Ovary (tissue), 3 donors: ENCODE measurements at regions not wholly inside any gene's neighbourhood (a gene's known extent, or its start where the extent isn't known, plus 50 kb on each side); places are given as distances from the start of the nearest gene placed in this dataset.

ENCODE experiments used
- POLR2A ChIP-seq: fragments of 450-650 bp; IDR thresholded peaks from one replicate; pipeline ENCODE4 v1.6.1; 2017; ENCODE audit warnings: antibody characterized with exemption, mild to moderate bottlenecking, moderate library complexity
- TF ChIP-seq, protein P1 (sequence below), 3 donors: fragments of 450-650 bp in 2 of 3; fragments of 200-600 bp in 1 of 3; IDR thresholded peaks; one replicate each; pipeline versions ENCODE4 v1.5.1 to v1.8.0; 2016 to 2022; ENCODE audit warnings: antibody characterized with exemption in 3 of 3, mild to moderate bottlenecking in 1 of 3
- donor health status: DM: no; HTN: no; CAD: no.

DNA sequence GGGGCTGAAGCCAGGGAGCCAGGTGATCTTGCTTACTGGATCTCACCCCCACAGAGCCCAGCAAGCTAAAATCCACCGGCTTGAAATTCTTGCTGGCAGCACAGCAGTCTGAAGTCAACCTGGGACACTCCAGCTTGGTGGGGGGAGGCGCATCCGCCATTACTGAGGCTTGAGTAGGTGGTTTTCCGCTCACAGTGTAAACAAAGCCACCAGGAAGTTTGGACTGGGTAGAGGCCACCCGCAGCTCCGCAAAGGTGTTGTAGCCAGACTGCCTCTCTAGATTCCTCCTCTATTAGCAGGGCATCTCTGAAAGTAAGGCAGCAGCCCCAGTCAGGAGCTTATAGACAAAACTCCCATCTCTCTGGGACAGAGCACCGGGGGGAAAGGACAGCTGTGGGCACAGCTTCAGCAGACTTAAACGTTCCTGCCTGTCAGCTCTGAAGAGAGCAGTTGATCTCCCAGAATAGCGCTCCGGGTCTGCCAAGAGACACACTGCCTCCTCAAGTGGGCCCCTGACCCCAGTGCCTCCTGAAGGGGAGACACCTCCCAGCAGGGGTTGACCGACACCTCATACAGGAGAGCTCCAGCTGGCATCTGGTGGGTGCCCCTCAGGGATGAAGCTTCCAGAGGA, 206.3 kb upstream of the KHDRBS2 start:
- TF ChIP-seq, protein P1, sequence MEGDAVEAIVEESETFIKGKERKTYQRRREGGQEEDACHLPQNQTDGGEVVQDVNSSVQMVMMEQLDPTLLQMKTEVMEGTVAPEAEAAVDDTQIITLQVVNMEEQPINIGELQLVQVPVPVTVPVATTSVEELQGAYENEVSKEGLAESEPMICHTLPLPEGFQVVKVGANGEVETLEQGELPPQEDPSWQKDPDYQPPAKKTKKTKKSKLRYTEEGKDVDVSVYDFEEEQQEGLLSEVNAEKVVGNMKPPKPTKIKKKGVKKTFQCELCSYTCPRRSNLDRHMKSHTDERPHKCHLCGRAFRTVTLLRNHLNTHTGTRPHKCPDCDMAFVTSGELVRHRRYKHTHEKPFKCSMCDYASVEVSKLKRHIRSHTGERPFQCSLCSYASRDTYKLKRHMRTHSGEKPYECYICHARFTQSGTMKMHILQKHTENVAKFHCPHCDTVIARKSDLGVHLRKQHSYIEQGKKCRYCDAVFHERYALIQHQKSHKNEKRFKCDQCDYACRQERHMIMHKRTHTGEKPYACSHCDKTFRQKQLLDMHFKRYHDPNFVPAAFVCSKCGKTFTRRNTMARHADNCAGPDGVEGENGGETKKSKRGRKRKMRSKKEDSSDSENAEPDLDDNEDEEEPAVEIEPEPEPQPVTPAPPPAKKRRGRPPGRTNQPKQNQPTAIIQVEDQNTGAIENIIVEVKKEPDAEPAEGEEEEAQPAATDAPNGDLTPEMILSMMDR (IDR thresholded peaks at IDR 0.05): no peak
- no peak for TF ChIP-seq POLR2A
